SU-DHL-6 (cell line): ENCODE measurements at regions not wholly inside any gene's neighbourhood (a gene's known extent, or its start where the extent isn't known, plus 50 kb on each side); places are given as distances from the start of the nearest gene placed in this dataset.

Experiments used
- CTCF ChIP-seq: fragments of 200-600 bp; sonication (generic); IDR thresholded peaks from one replicate; pipeline ENCODE4 v1.5.1; 2017; ENCODE audit warnings: antibody characterized with exemption, mild to moderate bottlenecking, low read length, moderate library complexity; ENCODE audit not compliant: insufficient read depth, poor library complexity, severe bottlenecking
- EZH2phosphoT487 ChIP-seq: fragments of 200-600 bp; sonication (generic), shearing (Covaris generic); conservative IDR thresholded peaks from 2 replicates; pipeline ENCODE4 v1.6.1; 2018; ENCODE audit warnings: mild to moderate bottlenecking, antibody characterized with exemption, low read length, moderate library complexity, mixed read lengths

GRCh38 chr6:71766796-71767195 is 119.6 kb upstream of the RIMS1 start:
- TF ChIP-seq CTCF = no peak
- no peak for TF ChIP-seq EZH2phosphoT487
